MCF 10A (cell line): ENCODE measurements at regions not wholly inside any gene's neighbourhood (a gene's known extent, or its start where the extent isn't known, plus 50 kb on each side); places are given as distances from the start of the nearest gene placed in this dataset.

Source experiments
- BruUV-seq: library from RNA; stranded (reverse); fragments of 400-500 nt; replicated peaks from 2 replicates; lab custom pipeline; 2021; lab: Mats Ljungman, UMichigan
- CTCF ChIA-PET: fragments of 300-600 bp; sonication (Branson Sonifier 250); formaldehyde crosslinking; extraction: SDS; loops from one replicate; lab custom pipeline; 2021; ENCODE audit warnings: antibody characterized with exemption, inconsistent platforms; lab: Yijun Ruan, JAX
- POLR2A ChIA-PET: fragments of 300-600, 350-650 bp; sonication (Branson Sonifier 250); formaldehyde crosslinking; extraction: SDS; loops from one replicate; lab custom pipeline; 2020; ENCODE audit warnings: antibody characterized with exemption, inconsistent platforms; lab: Yijun Ruan, JAX
- DNase-seq: peaks from one replicate; pipeline ENCODE4 v3.0.0-alpha.2; 2018; ENCODE audit not compliant: unreplicated experiment
- H3K27ac Mint-ChIP-seq: one replicate; pipeline ENCODE4 v1.8.0; 2022; ENCODE audit warnings: mild to moderate bottlenecking, low read depth, mixed read lengths; ENCODE audit not compliant: unreplicated experiment
- H3K27me3 Mint-ChIP-seq: one replicate; pipeline ENCODE4 v1.8.0; 2022; ENCODE audit warnings: mixed read lengths; ENCODE audit not compliant: insufficient read depth, unreplicated experiment
- H3K36me3 Mint-ChIP-seq: one replicate; pipeline ENCODE4 v1.8.0; 2022; ENCODE audit warnings: mild to moderate bottlenecking, moderate library complexity, mixed read lengths; ENCODE audit not compliant: insufficient read depth, unreplicated experiment
- H3K4me1 Mint-ChIP-seq: one replicate; pipeline ENCODE4 v1.8.0; 2022; ENCODE audit warnings: mixed read lengths; ENCODE audit not compliant: insufficient read depth, unreplicated experiment
- H3K4me3 Mint-ChIP-seq: one replicate; pipeline ENCODE4 v1.8.0; 2022; ENCODE audit warnings: mild to moderate bottlenecking, moderate library complexity, mixed read lengths; ENCODE audit not compliant: unreplicated experiment
- H3K9me3 Mint-ChIP-seq: one replicate; pipeline ENCODE4 v1.8.0; 2022; ENCODE audit warnings: mixed read lengths; ENCODE audit not compliant: unreplicated experiment
- intact Hi-C: fragments of 100-400 bp; cut with micrococcal nuclease; formaldehyde crosslinking; loops from 2 replicates; pipeline ENCODE4 v1.14.1; 2022
- TF ChIP-seq, protein P1 (sequence below): fragments of 200-600 bp; IDR thresholded peaks from one replicate; pipeline ENCODE4 v1.8.0; 2022; ENCODE audit warnings: antibody characterized with exemption, mild to moderate bottlenecking; ENCODE audit not compliant: unreplicated experiment

DNA sequence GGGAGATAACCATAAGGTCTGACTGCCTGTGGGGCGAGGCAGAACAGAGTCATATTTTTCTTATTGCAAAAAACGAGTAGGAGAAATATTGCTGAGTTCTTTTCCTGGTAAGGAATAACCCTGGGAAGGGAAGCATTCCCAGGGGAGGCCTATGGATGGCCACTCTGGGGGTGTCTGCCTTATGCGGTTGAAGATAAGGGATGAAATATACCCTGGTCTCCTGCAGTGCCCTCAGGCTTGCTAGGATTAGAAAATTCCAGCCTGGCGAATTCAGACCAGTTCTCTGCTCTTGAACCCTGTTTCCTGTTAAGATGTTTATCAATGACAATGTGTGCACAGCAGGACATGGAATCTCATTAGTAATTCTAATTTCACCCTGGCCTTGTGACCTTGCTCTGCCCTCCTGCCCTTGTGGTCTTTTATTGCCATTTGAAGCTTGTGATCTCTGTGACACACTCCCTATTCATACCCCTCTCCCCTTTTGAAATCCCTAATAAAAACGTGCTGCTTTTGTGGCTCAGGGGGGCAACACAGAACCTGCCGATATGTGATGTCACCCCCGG, 491.1 kb upstream of the EYS start:
- intact Hi-C loops: no loop called here
- POLR2A ChIA-PET: no interaction called here
- TF ChIP-seq, protein P1, sequence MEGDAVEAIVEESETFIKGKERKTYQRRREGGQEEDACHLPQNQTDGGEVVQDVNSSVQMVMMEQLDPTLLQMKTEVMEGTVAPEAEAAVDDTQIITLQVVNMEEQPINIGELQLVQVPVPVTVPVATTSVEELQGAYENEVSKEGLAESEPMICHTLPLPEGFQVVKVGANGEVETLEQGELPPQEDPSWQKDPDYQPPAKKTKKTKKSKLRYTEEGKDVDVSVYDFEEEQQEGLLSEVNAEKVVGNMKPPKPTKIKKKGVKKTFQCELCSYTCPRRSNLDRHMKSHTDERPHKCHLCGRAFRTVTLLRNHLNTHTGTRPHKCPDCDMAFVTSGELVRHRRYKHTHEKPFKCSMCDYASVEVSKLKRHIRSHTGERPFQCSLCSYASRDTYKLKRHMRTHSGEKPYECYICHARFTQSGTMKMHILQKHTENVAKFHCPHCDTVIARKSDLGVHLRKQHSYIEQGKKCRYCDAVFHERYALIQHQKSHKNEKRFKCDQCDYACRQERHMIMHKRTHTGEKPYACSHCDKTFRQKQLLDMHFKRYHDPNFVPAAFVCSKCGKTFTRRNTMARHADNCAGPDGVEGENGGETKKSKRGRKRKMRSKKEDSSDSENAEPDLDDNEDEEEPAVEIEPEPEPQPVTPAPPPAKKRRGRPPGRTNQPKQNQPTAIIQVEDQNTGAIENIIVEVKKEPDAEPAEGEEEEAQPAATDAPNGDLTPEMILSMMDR: no peak
- Mint-ChIP-seq H3K27ac (no peak overlapping the region), H3K27me3 (no peaks in the 10 kb centered on the region), H3K36me3 (no peaks in the 10 kb centered on the region), H3K4me1 (no peaks in the 10 kb centered on the region), H3K4me3 (no peak overlapping the region), H3K9me3 (peaks cover 7% of the 10 kb centered on the region)
- no peak for DNase-seq
- CTCF ChIA-PET: no interaction called here
- no TSS peak for BruUV-seq

DNA sequence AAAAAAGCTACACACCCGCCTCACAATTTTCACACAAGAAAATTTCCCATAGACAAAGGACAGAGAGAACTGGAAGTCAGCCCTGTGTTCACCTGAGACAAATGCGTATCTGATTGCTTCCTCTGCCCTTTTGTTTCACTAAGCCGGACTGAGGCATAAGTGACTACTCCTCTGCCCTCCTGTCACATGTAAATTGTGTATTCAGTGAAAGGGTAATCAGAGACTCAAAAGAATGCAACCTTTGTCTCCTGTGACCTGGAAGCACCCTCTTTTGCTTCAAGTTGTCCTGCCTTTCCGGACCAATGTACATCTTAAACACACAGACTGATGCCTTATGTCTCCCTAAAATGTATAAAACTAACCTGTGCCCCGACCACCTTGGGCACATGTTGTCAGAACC, 483.8 kb upstream of the EYS start:
- H3K4me1 Mint-ChIP-seq: no peaks in the 10 kb centered on the region
- no peaks in the 10 kb centered on the region for H3K9me3 Mint-ChIP-seq
- H3K4me3 Mint-ChIP-seq: no peak overlapping the region
- BruUV-seq: no TSS peak
- intact Hi-C loops: no loop called here
- no peak overlapping the region for H3K27ac Mint-ChIP-seq
- no peaks in the 10 kb centered on the region for H3K27me3 Mint-ChIP-seq
- ChIA-PET CTCF (no interaction called here), POLR2A (no interaction called here)
- peaks cover 6% of the 10 kb centered on the region for H3K36me3 Mint-ChIP-seq
- TF ChIP-seq, protein P1: no peak
- no peak for DNase-seq

DNA sequence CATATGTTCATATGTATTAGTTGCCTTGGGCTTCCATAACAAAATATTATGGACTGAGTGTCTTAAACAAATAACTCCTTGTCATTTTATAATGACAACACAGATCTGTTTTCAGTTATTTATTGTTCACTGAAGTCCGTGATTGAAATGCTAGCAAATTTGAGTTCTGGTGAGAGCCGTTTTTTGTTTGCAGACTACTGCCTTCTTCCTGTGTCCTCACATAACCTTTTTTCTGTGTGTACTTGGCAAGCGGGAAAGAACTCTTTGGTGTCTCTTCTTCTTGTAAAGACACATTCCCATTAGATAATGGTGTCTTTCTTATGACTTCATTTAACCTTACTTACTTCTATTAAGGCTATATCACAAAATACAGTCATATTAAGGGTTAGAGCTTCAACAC, 482.9 kb upstream of the EYS start:
- TF ChIP-seq, protein P1: no peak
- Mint-ChIP-seq H3K27me3 (no peaks in the 10 kb centered on the region), H3K27ac (no peak overlapping the region)

DNA sequence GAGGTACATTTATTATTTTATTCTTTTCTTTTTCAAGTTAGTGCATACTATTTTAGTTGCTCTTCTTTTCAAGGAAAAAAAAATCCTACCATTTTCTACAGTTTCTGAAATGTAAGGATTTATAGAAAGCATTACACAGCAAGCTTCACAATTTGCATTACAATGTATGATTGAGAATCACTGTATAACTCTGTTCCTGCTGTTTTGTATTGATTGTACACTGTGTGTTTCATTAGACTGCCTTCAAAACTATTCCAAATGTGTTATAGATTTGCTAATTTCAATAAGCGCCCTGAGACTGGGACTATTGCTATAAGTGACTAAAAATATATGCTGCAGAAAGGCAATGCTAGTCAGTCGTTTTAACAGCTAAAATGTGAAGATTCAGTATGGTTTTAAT, 479.7 kb upstream of the EYS start:
- intact Hi-C loops: no loop called here
- no peak overlapping the region for H3K4me3 Mint-ChIP-seq
- POLR2A ChIA-PET: no interaction called here
- no peaks in the 10 kb centered on the region for H3K36me3 Mint-ChIP-seq
- H3K9me3 Mint-ChIP-seq: peaks cover 7% of the 10 kb centered on the region
- H3K27me3 Mint-ChIP-seq: no peaks in the 10 kb centered on the region
- TF ChIP-seq, protein P1: no peak
- H3K4me1 Mint-ChIP-seq: no peaks in the 10 kb centered on the region
- CTCF ChIA-PET: no interaction called here
- BruUV-seq: no TSS peak
- DNase-seq: no peak
- no peak overlapping the region for H3K27ac Mint-ChIP-seq

More for the DNA sequence above, 482.9 kb upstream of the EYS start:
- ChIA-PET CTCF (no interaction called here), POLR2A (interaction anchor here (0.7 kb wide), 1 partner anchor 9 kb away, joined by 4 read pairs; no protein-coding TSS in a partner anchor)
- BruUV-seq: no TSS peak
- peaks cover 6% of the 10 kb centered on the region for H3K36me3 Mint-ChIP-seq
- intact Hi-C loops: no loop called here
- H3K9me3 Mint-ChIP-seq: peaks cover 6% of the 10 kb centered on the region
- H3K4me1 Mint-ChIP-seq: no peaks in the 10 kb centered on the region
- no peak overlapping the region for H3K4me3 Mint-ChIP-seq
- no peak for DNase-seq
